ENCODE measurements at regions not wholly inside any gene's neighbourhood (a gene's known extent, or its start where the extent isn't known, plus 50 kb on each side); places are given as distances from the start of the nearest gene placed in this dataset.
A peak's percentile ranks its signal among the peaks of the same experiment; 100 is the strongest.

DNA sequence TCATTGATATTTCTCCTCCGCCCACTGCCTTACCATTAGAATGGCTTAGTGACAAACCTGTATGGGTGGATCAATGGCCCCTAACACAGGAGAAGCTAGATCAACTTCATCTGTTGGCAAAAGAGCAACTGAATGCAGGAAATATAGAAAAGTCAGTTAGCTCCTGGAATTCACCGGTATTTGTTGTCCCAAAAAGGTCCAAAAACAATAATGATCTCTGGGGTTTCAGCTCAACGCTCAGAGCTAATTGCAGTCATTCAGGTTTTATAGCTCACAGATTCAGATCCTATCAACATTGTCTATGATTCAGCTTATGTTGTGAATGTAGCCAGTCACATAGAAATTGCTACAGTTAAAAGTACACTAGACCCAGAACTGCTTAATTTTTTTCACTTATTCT, 124.0 kb upstream of the ZCCHC13 start:
- Histone ChIP-seq H3K4me2 (ENCODE audit: low read length) (no peak overlapping the region), H3K9me3 (ENCODE audit: insufficient read depth, low read depth, low read length) (no peaks in the 10 kb centered on the region), H2BK5ac (ENCODE audit: low read depth, low read length, poor library complexity) (peak overlapping the region; percentile 63), H4K91ac (ENCODE audit: low read depth, low read length) (peak overlapping the region; percentile 80), H3K4ac (ENCODE audit: low read depth, low read length) (no peak overlapping the region), H2AFZ (ENCODE audit: insufficient read depth, low read length, poor library complexity) (no peak overlapping the region), H3K27me3 (ENCODE audit: insufficient read depth, low read length) (no peaks in the 10 kb centered on the region), H3K27ac (ENCODE audit: low read depth, low read length) (peak overlapping the region; percentile 69), H4K12ac (ENCODE audit: low read depth, low read length) (no peak overlapping the region), H3K14ac (ENCODE audit: low read length) (no peak overlapping the region), H3K18ac (ENCODE audit: low read length) (no peak overlapping the region), H3K4me3 (ENCODE audit: low read depth, low read length) (no peak overlapping the region), H2BK12ac (ENCODE audit: low read length) (peak overlapping the region; percentile 40), H3K4me1 (ENCODE audit: control insufficient read depth in 1 of 2, insufficient read depth in 2 of 2, low read length in 2 of 2) (peaks cover 0 to 6% of the 10 kb centered on the region in 2 experiments), H4K8ac (ENCODE audit: low read depth, low read length) (no peak overlapping the region), H3K79me2 (ENCODE audit: control insufficient read depth, insufficient read depth, low read length, poor library complexity) (peaks cover 2% of the 10 kb centered on the region), H2AK5ac (ENCODE audit: low read length) (no peak overlapping the region), H3K36me3 (ENCODE audit: control insufficient read depth in 1 of 2, insufficient read depth in 2 of 2, low read length in 2 of 2) (no peaks in the 10 kb centered on the region), H3K9ac (ENCODE audit: low read length) (no peak overlapping the region), H2BK120ac (ENCODE audit: insufficient read depth, low read length, poor library complexity) (peak overlapping the region; percentile 66), H3K79me1 (ENCODE audit: low read length) (peaks cover 8% of the 10 kb centered on the region), H3K23ac (ENCODE audit: low read length) (no peak overlapping the region)
- no CpG with 5 or more reads among the region's 3 CpGs for WGBS (ENCODE audit: extremely low coverage, insufficient coverage, insufficient read length)
- peak in 1 of 2 donors; percentile 40 for DNase-seq

DNA sequence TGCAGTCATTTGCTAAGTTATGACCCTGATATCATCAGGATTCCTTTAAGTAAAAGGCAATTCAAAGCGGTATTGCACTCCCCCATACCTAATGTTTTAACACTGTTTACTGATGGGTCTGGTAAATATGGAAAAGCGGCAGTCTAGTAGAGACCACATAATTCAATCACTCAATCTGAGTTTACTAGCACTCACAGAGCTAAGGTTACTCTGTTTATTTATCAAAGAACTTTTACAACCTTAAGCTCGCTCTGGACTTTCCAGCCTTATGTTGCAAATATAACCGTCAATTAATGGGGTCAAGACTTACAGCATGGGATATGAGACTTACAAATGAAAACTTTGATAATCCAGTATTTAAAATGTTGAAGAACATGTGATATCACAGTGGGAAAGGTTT, 124.5 kb upstream of the ZCCHC13 start:
- H3K27me3 ChIP-seq (ENCODE audit: insufficient read depth, low read length), result no peaks in the 10 kb centered on the region
- no peak overlapping the region for H4K8ac ChIP-seq (ENCODE audit: low read depth, low read length)
- no peak overlapping the region for H3K4ac ChIP-seq (ENCODE audit: low read depth, low read length)
- no peak overlapping the region for H2AK5ac ChIP-seq (ENCODE audit: low read length)
- H4K91ac ChIP-seq (ENCODE audit: low read depth, low read length), result no peak overlapping the region
- H2BK5ac ChIP-seq (ENCODE audit: low read depth, low read length, poor library complexity), result no peak overlapping the region
- no peak overlapping the region for H2BK120ac ChIP-seq (ENCODE audit: insufficient read depth, low read length, poor library complexity)
- H3K36me3 ChIP-seq (ENCODE audit: control insufficient read depth in 1 of 2, insufficient read depth in 2 of 2, low read length in 2 of 2), result no peaks in the 10 kb centered on the region
- H3K79me2 ChIP-seq (ENCODE audit: control insufficient read depth, insufficient read depth, low read length, poor library complexity), result peaks cover 2% of the 10 kb centered on the region
- no peak overlapping the region for H3K4me3 ChIP-seq (ENCODE audit: low read depth, low read length)
- DNase-seq, result no peak
- H3K18ac ChIP-seq (ENCODE audit: low read length), result no peak overlapping the region
- H3K14ac ChIP-seq (ENCODE audit: low read length), result no peak overlapping the region
- no peak overlapping the region for H3K9ac ChIP-seq (ENCODE audit: low read length)
- peak overlapping the region; percentile 69 for H3K27ac ChIP-seq (ENCODE audit: low read depth, low read length)
- no CpG with 5 or more reads among the region's 4 CpGs for WGBS (ENCODE audit: extremely low coverage, insufficient coverage, insufficient read length)
- no peak overlapping the region for H4K12ac ChIP-seq (ENCODE audit: low read depth, low read length)
- H2AFZ ChIP-seq (ENCODE audit: insufficient read depth, low read length, poor library complexity), result no peak overlapping the region
- H2BK12ac ChIP-seq (ENCODE audit: low read length), result no peak overlapping the region
- no peak overlapping the region for H3K4me2 ChIP-seq (ENCODE audit: low read length)
- H3K79me1 ChIP-seq (ENCODE audit: low read length), result peaks cover 8% of the 10 kb centered on the region
- H3K23ac ChIP-seq (ENCODE audit: low read length), result no peak overlapping the region
- no peaks in the 10 kb centered on the region for H3K9me3 ChIP-seq (ENCODE audit: insufficient read depth, low read depth, low read length)
- H3K4me1 ChIP-seq (ENCODE audit: control insufficient read depth in 1 of 2, insufficient read depth in 2 of 2, low read length in 2 of 2), result peaks cover 0 to 6% of the 10 kb centered on the region in 2 experiments

DNA sequence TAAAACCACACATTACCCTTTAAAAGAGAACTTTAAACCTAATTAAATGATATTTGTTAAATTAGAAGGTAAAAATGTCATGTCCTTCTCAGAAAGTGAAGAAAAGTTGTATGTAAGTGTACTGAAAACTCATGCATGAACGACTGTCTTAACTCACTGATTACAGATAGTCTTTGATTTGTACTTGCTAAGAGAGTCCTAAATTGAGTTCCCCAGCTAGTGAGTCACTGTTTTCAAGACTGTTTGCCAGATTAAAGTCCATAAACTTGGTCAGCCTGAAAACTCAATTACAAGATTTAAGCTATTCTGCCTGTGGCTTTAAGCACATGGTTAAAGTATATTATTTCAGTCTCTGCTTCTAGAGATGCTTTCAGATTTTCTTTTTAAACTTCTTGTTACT, 124.9 kb upstream of the ZCCHC13 start:
- Histone ChIP-seq H3K14ac (ENCODE audit: low read length) (no peak overlapping the region), H4K8ac (ENCODE audit: low read depth, low read length) (no peak overlapping the region), H2BK12ac (ENCODE audit: low read length) (no peak overlapping the region), H3K9ac (ENCODE audit: low read length) (no peak overlapping the region), H3K23ac (ENCODE audit: low read length) (no peak overlapping the region), H4K91ac (ENCODE audit: low read depth, low read length) (no peak overlapping the region), H4K12ac (ENCODE audit: low read depth, low read length) (no peak overlapping the region), H3K9me3 (ENCODE audit: insufficient read depth, low read depth, low read length) (no peaks in the 10 kb centered on the region), H2BK120ac (ENCODE audit: insufficient read depth, low read length, poor library complexity) (no peak overlapping the region), H3K79me2 (ENCODE audit: control insufficient read depth, insufficient read depth, low read length, poor library complexity) (peaks cover 2% of the 10 kb centered on the region), H2AFZ (ENCODE audit: insufficient read depth, low read length, poor library complexity) (no peak overlapping the region), H3K4me3 (ENCODE audit: low read depth, low read length) (no peak overlapping the region), H3K18ac (ENCODE audit: low read length) (no peak overlapping the region), H3K27ac (ENCODE audit: low read depth, low read length) (no peak overlapping the region), H3K79me1 (ENCODE audit: low read length) (peaks cover 8% of the 10 kb centered on the region), H3K4ac (ENCODE audit: low read depth, low read length) (no peak overlapping the region), H2AK5ac (ENCODE audit: low read length) (no peak overlapping the region), H3K4me2 (ENCODE audit: low read length) (no peak overlapping the region), H3K4me1 (ENCODE audit: control insufficient read depth in 1 of 2, insufficient read depth in 2 of 2, low read length in 2 of 2) (peaks cover 0 to 6% of the 10 kb centered on the region in 2 experiments), H3K36me3 (ENCODE audit: control insufficient read depth in 1 of 2, insufficient read depth in 2 of 2, low read length in 2 of 2) (no peaks in the 10 kb centered on the region), H3K27me3 (ENCODE audit: insufficient read depth, low read length) (no peaks in the 10 kb centered on the region), H2BK5ac (ENCODE audit: low read depth, low read length, poor library complexity) (no peak overlapping the region)
- DNase-seq, result peak in 1 of 2 donors; percentile 20
- no CpG with 5 or more reads among the region's 1 CpG for WGBS (ENCODE audit: extremely low coverage, insufficient coverage, insufficient read length)

- Histone ChIP-seq H4K12ac (ENCODE audit: low read depth, low read length) (no peak overlapping the region), H3K79me1 (ENCODE audit: low read length) (peaks cover 8% of the 10 kb centered on the region), H3K18ac (ENCODE audit: low read length) (no peak overlapping the region), H3K23ac (ENCODE audit: low read length) (no peak overlapping the region), H3K36me3 (ENCODE audit: control insufficient read depth in 1 of 2, insufficient read depth in 2 of 2, low read length in 2 of 2) (no peaks in the 10 kb centered on the region), H4K8ac (ENCODE audit: low read depth, low read length) (peak overlapping the region; percentile 17), H3K4me1 (ENCODE audit: control insufficient read depth in 1 of 2, insufficient read depth in 2 of 2, low read length in 2 of 2) (peaks cover 0 to 6% of the 10 kb centered on the region in 2 experiments), H2BK120ac (ENCODE audit: insufficient read depth, low read length, poor library complexity) (peak overlapping the region; percentile 51), H3K9me3 (ENCODE audit: insufficient read depth, low read depth, low read length) (no peaks in the 10 kb centered on the region), H3K4me2 (ENCODE audit: low read length) (peak overlapping the region; percentile 29), H3K4me3 (ENCODE audit: low read depth, low read length) (no peak overlapping the region), H4K91ac (ENCODE audit: low read depth, low read length) (peak overlapping the region; percentile 84), H3K79me2 (ENCODE audit: control insufficient read depth, insufficient read depth, low read length, poor library complexity) (peaks cover 2% of the 10 kb centered on the region), H2AFZ (ENCODE audit: insufficient read depth, low read length, poor library complexity) (no peak overlapping the region), H3K27ac (ENCODE audit: low read depth, low read length) (peak overlapping the region; percentile 78), H3K27me3 (ENCODE audit: insufficient read depth, low read length) (no peaks in the 10 kb centered on the region), H2BK12ac (ENCODE audit: low read length) (no peak overlapping the region), H2BK5ac (ENCODE audit: low read depth, low read length, poor library complexity) (peak overlapping the region; percentile 44), H3K14ac (ENCODE audit: low read length) (no peak overlapping the region), H2AK5ac (ENCODE audit: low read length) (no peak overlapping the region), H3K4ac (ENCODE audit: low read depth, low read length) (no peak overlapping the region), H3K9ac (ENCODE audit: low read length) (no peak overlapping the region)
- no CpG with 5 or more reads among the region's 12 CpGs for WGBS (ENCODE audit: extremely low coverage, insufficient coverage, insufficient read length)
- DNase-seq, result peak in 1 of 2 donors; percentile 4
Observed at GRCh38 chrX:74178536-74178935, 125.4 kb upstream of the ZCCHC13 start.

All from trophoblast cell (in vitro differentiated cells and primary cell).